Fibroblast of pulmonary artery (primary cell): ENCODE measurements at regions not wholly inside any gene's neighbourhood (a gene's known extent, or its start where the extent isn't known, plus 50 kb on each side); places are given as distances from the start of the nearest gene placed in this dataset.

Source experiments
- DNase-seq: peaks from one replicate; pipeline ENCODE4 v3.0.0-alpha.2; 2010; ENCODE audit warnings: low read depth
- H3K4me3 ChIP-seq: replicated peaks from 2 replicates; pipeline ENCODE4 v1.5.1; 2011; ENCODE audit warnings: low read depth, mild to moderate bottlenecking, control low read depth, low read length, moderate library complexity
- TF ChIP-seq, protein P1 (sequence below): IDR thresholded peaks from 2 replicates; pipeline ENCODE4 v1.5.1; 2011; ENCODE audit warnings: mild to moderate bottlenecking, control low read depth, low read length, inconsistent platforms; ENCODE audit errors: missing control alignments

DNA sequence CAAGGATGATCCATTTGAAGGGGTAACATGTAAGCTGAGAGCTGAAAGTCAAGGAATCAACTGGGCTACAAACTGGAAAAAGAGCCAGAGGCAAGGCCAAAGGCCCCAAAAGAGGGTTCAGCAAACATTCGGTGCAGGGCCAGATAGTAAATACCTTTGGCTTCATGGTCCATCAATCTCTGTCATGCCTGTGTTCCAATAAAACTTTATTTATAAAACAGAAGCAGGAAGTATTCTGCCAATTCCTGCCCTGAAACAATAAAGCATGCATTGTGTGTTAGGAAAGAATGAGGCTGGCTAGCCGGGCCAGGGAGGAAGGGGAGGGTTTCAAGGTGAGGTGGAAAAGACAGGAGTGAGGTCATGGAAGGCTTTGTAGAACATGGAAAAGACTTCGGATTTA is 107.1 kb downstream of the LBH start:
- no peak overlapping the region for H3K4me3 ChIP-seq
- TF ChIP-seq, protein P1, sequence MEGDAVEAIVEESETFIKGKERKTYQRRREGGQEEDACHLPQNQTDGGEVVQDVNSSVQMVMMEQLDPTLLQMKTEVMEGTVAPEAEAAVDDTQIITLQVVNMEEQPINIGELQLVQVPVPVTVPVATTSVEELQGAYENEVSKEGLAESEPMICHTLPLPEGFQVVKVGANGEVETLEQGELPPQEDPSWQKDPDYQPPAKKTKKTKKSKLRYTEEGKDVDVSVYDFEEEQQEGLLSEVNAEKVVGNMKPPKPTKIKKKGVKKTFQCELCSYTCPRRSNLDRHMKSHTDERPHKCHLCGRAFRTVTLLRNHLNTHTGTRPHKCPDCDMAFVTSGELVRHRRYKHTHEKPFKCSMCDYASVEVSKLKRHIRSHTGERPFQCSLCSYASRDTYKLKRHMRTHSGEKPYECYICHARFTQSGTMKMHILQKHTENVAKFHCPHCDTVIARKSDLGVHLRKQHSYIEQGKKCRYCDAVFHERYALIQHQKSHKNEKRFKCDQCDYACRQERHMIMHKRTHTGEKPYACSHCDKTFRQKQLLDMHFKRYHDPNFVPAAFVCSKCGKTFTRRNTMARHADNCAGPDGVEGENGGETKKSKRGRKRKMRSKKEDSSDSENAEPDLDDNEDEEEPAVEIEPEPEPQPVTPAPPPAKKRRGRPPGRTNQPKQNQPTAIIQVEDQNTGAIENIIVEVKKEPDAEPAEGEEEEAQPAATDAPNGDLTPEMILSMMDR: no peak
- DNase-seq: no peak

DNA sequence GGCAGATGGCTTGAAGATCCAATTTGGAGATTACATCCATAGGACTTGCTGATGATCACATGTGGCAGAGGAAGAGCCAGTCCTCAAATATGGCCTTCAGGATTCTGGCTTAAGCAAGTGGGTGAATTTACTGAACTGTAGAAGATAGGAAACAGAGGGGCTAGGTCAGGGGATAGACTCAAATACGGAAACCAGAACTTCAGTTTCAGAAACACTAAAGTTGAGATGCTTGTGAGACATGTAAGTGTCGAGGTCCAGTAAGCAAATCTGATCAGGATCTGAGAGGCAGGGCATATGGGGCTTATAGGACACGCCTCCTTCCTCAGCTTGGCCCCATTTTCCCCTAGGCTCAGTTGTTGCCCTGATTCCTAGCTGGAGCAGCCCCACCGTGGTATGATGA is 107.7 kb downstream of the LBH start:
- TF ChIP-seq, protein P1: no peak
- H3K4me3 ChIP-seq: no peak overlapping the region
- DNase-seq: no peak

DNA sequence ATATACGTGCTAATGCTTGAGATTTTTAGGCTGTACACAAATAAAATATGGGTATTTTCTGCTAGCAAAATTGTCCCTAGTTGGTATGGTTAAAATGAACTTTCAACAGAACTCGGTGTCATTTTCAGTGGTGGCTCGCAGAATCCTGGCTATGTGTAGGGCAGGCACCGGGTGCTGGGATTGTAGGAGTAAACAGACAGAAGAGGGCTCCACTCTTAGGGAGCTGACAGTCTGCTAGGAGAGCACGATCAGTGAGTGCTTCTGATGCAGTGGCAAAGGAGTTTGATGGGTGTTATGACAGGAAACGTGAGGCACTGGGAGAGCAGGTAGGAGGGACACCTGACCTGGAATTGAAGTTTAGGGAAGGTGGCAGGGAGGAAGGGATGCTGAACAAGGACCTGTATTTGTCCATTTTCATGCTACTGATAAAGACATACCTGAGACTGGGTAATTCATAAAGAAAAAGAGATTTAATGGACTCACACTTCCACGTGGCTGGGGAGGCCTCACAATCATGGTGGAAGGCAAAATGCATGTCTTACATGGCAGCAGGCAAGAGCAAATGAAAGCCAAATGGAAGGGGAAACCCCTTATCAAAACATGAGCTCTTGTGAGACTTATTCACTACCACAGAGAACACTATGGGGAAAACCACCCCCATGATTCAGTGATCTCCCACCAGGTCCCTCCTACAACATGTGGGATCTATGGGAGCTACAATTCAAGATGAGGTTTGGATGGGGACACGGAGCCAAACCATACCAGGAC is 105.4 kb upstream of the LCLAT1 start:
- no peak for DNase-seq
- TF ChIP-seq, protein P1: no peak
- H3K4me3 ChIP-seq: no peak overlapping the region

DNA sequence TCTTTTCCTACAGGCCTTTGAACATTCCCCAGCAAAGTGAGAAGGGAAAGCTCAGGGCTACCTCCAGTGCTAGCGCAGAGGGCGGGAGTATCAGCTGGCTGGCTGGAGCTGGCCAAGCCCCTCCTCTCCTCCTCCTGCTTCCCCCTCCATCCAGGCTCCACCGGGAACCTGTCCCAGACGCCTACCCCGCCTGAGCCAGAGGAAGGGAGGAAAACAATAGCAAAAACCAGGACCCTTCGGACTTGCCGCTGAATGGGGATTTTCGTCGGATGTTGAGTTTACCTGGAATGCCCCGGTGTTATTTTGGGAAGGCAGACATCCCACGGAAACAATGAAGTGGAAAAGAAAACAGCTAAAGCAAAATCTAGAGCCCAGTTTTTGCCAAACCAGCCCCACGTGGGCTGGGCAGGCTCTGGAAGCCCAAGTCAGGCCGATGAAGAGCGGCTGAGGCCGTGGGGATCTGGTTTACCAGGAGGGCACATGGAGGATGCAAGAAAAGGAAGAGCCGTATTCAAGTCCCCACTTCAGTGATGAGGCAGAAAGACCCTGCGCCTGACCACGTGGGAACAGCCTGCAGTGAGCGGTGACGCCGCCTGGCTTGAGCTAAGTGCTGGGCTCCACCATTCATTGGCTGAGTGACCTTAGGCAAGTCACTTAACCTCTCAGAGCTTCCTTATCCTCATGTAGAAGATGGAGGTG is 100.4 kb upstream of the LCLAT1 start:
- DNase-seq: peak; percentile 26
- H3K4me3 ChIP-seq: no peak overlapping the region
- TF ChIP-seq, protein P1: no peak

DNA sequence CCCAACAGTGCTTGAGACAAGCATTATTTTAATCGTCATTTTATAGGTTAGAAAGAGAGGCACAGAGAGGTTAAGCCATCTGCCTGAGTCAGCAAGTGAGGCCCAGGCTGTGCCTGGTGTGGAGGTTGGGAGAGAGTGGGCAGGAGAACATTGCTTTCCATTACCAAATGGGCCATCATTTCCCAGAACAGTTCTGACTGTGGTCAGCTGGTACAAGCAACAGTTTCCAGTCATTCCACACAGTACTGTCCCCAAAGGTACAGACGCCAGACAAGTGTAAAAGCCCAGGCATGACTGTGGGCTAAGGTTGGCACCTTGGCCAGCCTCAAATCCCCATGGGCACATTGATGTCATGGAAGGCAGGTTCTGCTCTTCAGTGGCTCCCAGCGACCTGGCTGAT is 98.2 kb upstream of the LCLAT1 start:
- no peak for DNase-seq
- TF ChIP-seq, protein P1: no peak
- no peak overlapping the region for H3K4me3 ChIP-seq

DNA sequence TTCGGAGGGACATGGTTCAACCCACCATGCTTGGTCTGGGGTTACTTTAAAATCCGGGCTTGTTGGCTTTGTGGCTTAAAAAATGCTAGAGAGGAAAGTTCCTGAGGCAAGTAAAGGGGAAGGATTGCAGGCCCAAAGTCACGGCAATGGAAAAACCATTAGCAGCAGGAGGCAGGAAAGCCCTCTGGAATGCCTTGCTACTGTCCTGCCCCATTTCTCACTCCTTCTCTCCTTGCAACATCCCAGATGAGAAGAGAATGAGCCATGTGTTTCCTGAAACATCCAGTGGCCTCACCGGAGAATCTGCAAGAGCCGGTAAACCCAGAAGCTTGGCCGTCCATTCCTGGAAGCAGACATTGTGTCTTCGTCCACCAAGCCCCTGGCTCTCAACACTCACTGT is 97.4 kb upstream of the LCLAT1 start:
- TF ChIP-seq, protein P1: no peak
- no peak for DNase-seq
- H3K4me3 ChIP-seq: no peak overlapping the region
